GM15510 (cell line): ENCODE measurements at regions not wholly inside any gene's neighbourhood (a gene's known extent, or its start where the extent isn't known, plus 50 kb on each side); places are given as distances from the start of the nearest gene placed in this dataset.

Source experiments
- POLR2A ChIP-seq: IDR thresholded peaks from 3 replicates; pipeline ENCODE4 v1.6.1; 2011; ENCODE audit warnings: borderline replicate concordance; ENCODE audit not compliant: insufficient read length; ENCODE audit errors: extremely low read depth

DNA sequence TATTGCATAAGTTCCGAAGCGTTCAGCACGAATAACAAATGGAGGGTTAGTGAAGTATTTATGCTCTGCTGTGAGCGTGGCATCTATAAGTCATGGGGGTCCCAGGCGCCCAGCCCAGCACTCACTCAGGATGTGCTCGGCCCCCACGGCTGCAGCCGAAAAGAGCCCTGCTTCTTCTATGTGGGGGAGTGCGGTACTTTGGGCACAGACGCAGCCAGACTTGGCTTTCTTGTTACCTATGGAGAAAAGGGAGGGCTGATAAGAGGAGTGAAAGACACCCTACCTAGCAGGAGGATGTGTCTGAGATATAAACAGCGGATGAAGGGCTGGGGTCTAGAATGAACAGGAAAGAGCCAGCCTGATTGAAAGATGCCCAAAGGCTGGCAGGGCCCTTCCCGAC is 51.4 kb downstream of the MRPL36 start:
- no peak for TF ChIP-seq POLR2A

DNA sequence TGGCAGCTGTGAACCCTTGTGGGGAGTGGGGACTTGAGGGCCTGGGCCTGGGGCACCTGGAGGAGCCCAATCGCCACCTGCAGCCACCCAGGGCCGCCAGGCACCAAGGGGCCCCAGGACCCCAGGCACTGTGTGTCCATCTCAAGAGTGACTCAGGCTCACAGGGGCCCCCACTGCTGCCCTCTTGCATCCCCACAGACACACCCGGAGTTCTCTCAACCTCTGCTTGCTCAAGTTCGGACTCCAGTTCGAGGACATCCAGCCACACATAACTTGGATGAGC is 51.9 kb downstream of the MRPL36 start:
- no peak for TF ChIP-seq POLR2A

DNA sequence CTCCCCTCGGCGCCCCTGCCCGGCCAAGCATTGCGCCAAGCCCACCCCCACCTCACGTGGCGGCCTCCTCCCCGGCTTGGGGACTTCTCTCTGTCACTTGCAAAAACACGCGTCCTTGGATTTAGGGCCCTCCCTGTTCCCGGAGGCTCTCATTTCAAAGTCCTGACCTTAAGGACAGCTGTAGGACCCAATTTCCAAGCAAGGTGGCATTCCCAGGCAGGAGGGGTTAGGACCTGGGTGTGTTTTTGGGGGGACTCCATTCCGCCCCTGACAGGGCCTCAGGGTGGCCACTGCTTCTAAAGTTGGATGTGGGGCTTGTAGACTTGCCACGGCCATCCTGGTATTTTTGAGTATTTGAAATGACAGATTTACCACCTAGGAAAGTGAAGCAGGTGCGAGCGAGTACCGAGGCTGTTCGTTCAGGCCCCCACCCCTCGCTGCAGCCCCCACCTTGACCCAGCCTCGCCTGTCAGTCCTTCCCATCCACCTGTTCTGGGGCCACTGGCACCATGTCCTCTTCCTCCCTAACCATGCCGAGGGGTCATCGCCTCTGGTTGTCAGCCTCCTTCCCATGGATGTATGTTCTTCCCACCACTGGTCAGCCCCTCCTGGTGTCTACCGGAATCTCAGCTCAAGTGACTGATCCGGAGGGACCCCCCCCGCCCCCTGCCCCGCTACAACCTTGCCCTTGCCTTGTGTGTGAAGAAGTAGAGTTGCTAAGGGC is 52.4 kb downstream of the MRPL36 start:
- no peak for TF ChIP-seq POLR2A

DNA sequence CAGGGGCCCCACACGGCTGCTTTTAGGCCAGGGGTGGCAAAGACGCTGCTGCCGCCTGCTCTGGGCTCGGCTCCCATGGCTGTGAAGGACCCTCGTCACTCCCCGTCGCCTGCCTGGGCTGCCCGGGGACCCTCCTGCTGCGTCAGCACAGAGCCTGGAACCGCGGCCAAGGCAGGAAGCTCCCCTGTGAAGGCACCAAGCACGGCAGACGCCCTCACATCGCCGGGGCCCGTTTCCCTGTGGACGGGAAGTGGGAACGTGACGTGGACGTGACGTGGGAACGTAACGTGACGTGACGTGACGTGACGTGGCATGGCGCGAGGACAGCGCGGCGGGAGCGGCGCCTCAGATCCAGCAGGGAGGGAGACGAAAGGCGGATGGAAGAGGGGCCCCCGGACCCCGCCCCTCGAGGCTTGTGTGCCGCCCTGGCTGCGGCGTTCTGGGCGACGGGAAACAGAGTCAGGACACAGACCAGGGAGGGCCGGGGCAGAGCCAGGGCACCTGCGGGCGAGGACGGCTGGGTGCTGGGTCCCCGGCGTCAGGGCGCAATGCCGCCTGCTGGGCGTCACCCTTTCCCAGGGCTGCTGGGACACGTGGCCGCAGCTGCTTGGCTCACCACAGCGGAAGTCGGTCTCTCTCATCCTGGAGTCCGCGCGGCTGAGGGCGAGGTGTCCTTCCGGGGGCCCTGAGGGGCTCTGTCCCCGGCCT is 53.1 kb downstream of the MRPL36 start:
- TF ChIP-seq POLR2A = no peak

DNA sequence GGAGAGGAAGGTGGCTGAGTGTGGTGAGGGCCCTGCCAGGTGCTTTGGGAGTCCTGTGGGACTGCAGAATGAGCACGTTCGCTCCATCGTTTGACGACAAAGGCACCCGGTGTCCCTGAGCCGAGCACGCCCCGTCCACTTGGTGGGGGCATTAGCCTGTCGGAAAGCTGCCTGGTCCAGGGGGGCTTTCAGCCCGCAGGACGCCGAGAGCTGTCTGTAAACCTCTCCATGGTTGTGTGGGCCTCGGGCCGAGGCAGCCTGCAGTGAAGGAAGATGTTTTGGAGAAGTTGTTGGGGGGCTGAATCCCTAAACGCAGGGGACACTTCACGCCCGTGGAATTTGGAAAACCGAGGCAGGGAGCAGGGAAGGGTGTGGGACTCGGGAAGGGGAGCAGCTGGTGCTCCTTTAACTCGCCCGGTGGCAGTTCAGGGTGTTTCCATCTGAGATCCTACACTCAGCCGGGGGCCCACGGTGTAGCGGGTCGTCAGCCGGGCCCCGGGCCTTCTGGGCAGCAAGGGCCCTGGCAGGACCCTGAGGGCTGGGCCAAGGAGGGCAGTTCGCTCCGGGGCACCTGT is 53.8 kb downstream of the MRPL36 start:
- no peak for TF ChIP-seq POLR2A

DNA sequence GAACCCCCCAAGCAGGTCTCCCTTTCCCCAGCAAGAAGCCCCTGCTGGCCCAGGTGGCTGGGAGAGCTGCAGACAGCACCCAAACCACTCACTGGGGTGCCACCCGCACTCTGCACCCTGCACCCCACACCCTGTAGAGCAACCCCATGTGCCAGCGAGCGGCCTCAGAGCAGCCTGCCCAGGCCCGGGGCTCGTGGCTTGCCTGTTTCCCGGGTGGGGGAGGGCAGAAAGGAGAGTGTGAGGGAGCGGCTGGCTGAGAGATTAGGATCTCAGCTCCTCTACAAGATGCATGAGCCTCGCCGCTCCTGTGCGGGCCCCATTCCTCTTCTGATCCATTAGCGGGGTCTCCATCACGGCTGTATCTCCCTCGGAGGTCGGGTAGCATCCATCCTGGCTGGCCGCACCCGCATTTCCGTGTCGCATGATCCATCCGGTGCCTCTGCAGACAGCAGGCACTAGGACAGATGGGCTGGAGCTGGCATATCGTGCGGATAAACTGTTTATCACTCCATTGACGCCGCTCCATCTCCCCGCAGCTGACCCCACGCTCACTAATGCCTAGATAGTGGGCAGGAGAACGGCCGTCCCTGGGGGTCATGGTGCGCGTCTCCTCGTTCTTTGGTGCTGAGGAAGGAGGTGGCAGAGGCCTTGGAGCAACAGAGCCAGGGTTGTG is 54.4 kb downstream of the MRPL36 start:
- TF ChIP-seq POLR2A = no peak

DNA sequence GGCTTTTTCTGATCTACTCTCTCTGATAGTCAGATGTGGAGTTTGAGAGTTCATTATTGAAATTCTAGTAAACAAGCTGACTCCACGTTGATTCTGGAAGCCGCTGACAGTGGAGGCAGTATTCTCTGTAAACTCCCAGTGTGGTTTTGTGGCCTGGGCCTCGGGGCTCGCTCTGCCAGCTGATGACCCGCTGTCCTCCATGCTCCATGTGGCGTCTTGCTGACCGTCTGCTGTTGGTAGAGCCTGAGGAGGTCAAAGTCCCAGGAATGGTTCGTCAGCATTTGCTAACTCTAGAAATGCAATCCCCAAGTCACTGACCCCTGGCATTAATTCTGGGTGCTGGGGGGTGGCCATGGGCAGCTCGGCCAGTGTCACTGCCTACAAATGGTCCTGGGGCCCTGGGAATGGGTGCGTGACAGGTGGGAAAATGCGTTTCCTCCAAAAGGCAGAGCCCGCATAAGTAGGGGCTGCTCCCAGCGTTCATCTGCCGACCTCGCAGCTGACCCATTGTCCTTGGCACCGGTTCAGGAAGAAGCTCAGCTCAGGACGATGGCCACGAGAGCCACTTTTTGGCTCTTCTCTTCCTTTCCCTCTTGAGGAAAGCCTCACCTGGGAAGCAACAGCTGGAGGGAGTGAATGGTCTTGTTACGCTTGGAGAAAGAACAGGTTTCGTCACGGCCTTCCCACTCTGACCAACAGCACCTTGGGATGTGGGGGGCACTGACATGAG is 55.1 kb downstream of the MRPL36 start:
- TF ChIP-seq POLR2A = no peak

DNA sequence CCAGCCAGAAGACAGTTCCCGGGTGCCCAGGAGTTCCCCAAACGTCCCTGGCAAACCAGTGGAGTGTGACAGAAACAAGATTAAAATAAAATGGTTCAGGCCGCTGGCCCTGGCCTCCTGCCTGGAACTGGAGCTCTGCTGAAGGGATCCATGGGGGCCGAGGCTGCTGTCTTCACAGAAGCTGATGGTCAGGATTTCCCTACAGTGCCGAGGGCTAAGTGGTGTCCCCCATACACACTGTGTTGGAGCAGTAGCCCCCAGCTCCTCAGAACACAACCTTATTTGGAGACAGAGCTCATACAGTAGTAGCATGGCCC is 55.9 kb downstream of the MRPL36 start:
- no peak for TF ChIP-seq POLR2A

DNA sequence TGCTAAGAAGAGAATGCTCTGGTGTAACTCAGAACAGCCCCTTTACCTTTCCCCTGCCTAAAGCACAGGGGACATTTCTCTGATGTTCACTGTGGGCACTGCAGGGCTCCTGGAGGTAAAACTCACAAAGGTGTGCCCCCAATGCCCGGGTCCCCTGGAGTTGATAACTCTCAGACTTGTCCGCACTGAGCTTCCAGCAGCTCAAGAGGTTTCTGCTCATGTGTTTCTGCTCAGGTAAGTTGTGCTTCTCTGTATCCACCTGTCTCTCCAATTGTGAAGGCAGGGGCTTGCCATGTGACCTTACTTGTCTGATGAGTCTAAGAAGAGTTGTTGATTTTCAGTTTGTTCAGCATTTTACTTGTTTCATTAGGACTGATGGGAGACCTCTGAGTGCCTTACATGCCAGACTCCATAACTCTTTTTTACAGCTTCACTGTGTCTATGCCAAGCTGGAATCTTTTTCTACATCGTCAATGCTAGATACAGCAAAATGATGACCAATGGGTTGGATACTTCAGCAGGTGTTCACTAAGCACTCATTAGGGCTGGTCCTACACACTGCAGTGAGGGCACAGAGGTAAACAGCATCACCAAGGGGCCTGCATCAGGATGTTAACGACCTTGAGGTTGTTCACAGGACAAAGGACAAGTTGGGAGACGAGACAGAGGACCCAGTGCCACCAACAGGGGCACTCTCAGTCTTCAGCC is 56.4 kb downstream of the MRPL36 start:
- no peak for TF ChIP-seq POLR2A

DNA sequence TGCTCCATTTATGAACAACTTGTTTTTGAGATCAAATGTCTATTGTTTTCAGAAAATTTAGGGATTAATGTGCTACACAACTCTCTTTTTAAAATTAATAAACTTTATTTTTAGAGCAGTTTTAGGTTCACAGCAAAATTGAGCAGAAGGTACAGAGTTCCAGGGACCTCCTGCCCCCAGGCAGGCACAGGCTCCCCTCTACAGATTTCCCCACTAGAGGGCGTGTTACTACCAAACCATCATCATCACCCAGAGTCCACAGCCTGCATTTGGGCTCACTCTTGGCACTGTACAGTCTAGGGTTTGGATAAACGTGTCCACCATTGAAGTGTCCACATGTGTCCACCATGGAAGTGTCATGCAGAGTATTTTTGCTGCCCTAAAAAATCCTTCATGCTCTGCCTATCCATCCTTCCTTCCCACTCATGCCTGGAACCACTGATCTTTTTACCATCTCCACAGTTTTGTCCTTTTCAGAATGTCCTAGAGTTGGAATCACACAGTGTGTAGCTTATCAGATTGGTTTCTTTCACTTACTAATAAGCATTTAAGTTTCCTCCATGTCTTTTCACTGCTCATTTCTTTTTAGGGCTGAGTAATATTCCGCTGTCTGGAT is 61.7 kb downstream of the MRPL36 start:
- no peak for TF ChIP-seq POLR2A

DNA sequence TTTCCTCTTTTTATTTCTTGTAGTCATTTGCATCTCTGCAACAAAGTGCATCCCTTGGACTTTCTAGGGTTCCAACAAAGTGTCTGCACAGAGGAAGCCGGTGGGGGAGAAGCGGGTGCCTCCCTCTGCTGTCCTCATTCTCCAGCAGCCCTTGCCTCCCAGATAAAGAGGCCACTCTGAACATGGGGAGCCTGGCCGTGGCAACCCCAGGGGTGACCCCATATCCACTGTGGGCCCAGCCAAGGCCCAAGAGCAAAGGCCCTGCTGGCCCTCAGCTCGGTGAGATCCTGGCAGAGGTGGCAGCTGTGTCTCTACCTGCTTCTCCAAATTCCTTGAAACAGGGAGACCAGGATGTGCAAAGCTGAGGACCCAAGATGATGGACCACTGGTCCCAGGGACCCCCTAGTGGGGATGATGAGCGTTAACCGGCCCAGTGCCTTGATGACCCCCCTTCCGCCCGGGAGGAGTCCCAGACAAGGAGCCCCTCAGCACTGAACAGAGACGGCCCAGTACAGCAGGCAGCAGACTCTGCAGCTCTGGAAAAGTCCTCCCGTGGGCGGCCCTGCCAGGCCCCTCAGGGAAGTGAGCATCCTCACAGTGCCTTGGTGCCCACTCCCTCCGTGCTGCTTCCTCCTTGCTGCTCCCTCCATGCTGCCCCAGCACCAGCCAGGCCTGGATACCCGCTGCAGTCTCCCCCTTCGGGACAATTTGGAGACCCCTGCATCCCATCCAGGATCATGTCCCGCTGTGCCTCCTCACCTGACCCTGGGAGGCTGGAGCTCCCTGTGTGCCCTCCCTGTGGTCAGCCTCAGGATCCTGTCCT is 62.5 kb downstream of the MRPL36 start:
- no peak for TF ChIP-seq POLR2A

DNA sequence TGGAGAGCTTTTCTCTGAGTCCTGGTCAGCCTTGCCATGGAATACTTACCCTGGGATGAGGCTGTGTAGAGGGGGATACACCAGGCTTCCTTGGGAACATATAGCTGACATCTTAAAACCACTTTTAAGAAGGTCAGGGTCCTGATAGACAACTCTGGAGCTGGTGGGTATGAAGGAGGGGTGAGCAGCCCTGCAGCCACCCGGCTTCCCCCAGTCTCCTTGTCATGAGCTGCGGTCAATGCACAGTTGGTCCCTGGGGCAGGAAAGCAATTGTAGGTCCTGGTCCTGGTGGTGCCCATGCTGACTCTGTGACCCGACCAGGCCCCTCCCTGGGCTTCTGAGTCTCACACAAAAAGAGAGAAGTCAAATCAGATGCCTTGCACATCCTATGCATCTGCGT is 63.6 kb downstream of the MRPL36 start:
- no peak for TF ChIP-seq POLR2A

DNA sequence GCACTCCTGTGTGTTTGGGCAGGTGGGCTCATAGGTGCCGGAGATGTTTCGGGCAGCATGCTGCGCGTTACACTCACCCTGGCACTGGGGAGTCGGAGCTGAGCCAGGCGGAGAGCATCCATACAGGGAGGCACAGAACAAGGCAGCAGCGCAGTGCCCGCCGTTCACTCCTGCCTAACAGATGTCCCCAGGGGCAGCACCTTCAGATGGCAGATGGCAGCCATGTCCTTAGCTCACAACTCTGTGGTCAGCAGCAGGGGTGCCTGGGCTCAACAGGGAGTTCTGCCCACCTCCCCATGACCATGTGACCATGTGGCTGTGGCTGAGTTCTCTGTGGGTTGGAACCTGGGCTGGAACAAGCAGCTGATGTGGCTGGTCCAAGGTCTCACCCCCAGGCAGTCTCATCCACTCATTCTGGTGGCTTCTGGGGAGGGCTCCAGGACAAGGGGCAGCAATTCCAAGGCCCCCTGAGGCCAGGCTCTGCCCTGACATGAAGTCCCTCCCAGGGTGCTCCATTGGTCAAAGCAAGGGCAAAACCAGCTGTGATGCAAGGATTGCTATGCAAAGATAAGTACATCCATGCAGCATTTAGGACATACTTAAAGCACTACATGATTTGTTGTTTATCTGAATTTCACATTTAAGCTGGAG is 64.2 kb downstream of the MRPL36 start:
- TF ChIP-seq POLR2A = no peak
